Heart left ventricle (tissue), 16 donors: ENCODE measurements at regions not wholly inside any gene's neighbourhood (a gene's known extent, or its start where the extent isn't known, plus 50 kb on each side); places are given as distances from the start of the nearest gene placed in this dataset.

Source experiments
- ATAC-seq, 4 donors: fragments of 200-7000 bp; cut with Tn5 transposase; one replicate each; pipeline ENCODE4 v1.9.1; 2020 to 2022; ENCODE audit warnings: moderate library complexity in 4 of 4, mild to moderate bottlenecking in 3 of 4, moderate number of reproducible peaks in 1 of 4
- DNase-seq, 5 donors: peaks; one replicate each; pipeline ENCODE4 v3.0.0-alpha.2; 2020
- H3K27ac ChIP-seq, 12 donors: fragments of 200-600 bp; sonication (generic) in 4 of 12; one replicate each; pipeline versions ENCODE4 v1.5.0 to v1.8.0; 2016 to 2022; ENCODE audit warnings: mild to moderate bottlenecking in 2 of 12
- H3K27me3 ChIP-seq, 9 donors: fragments of 200-600 bp; sonication (generic) in 2 of 9; one replicate each; pipeline versions ENCODE4 v1.5.1 to v1.8.0; 2016 to 2022; ENCODE audit warnings: mild to moderate bottlenecking in 3 of 9
- H3K36me3 ChIP-seq, 9 donors: fragments of 200-600 bp; sonication (generic) in 2 of 9; one replicate each; pipeline versions ENCODE4 v1.5.0 to v1.8.0; 2018 to 2022; ENCODE audit warnings: mild to moderate bottlenecking in 2 of 9
- H3K4me1 ChIP-seq, 12 donors: fragments of 200-600 bp; sonication (generic) in 4 of 12; one replicate each; pipeline versions ENCODE4 v1.5.0 to v1.8.0; 2016 to 2022; ENCODE audit warnings: mild to moderate bottlenecking in 3 of 12
- H3K4me3 ChIP-seq, 12 donors: fragments of 200-600 bp; sonication (generic) in 4 of 12; one replicate each; pipeline versions ENCODE4 v1.5.0 to v1.8.0; 2017 to 2022; ENCODE audit warnings: mild to moderate bottlenecking in 9 of 12, moderate library complexity in 4 of 12
- H3K9me3 ChIP-seq, 12 donors: fragments of 200-600 bp; sonication (generic) in 4 of 12; one replicate each; pipeline versions ENCODE4 v1.5.0 to v1.8.0; 2016 to 2022; ENCODE audit warnings: mild to moderate bottlenecking in 1 of 12
- POLR2A ChIP-seq, 2 donors: fragments of 450-650 bp; IDR thresholded peaks; one replicate each; pipeline ENCODE4 v1.6.1; 2017; ENCODE audit warnings: antibody characterized with exemption in 2 of 2, mild to moderate bottlenecking in 2 of 2, moderate library complexity in 2 of 2
- WGBS, 4 donors: extraction: QIAGEN DNeasy Blood & Tissue Kit in 2 of 4; methylation state at CpG; one replicate each; pipeline versions ENCODE4 v1.1.5 to v1.1.7; 2013 to 2018; 5-methylcytosine and 5-hydroxymethylcytosine counted together
- intact Hi-C, 10 donors: fragments of 100-400 bp; cut with DNase I; formaldehyde crosslinking; loops; one replicate each; pipeline versions ENCODE4 v1.11.1 to v1.14.2; 2022
- TF ChIP-seq, protein P1 (sequence below), 12 donors: fragments of 200-600 bp; sonication (generic) in 4 of 12; IDR thresholded peaks; one replicate each; pipeline versions ENCODE4 v1.5.0 to v1.8.0; 2018 to 2022; ENCODE audit warnings: antibody characterized with exemption in 12 of 12, mild to moderate bottlenecking in 5 of 12
- donor health status: ischemic (EF 13 %, LVEDD 7.1; RV severe dilation, severe dysfunction).
- donor health status: healthy with polysubstance abuse.
- donor health status: DM: no; HTN: yes; CAD: no.
- donor health status: DM: no; HTN: no; CAD: no.
- donor health status: ischemic (EF 25% LVEDD 6.9; RV normal size, moderate dysfunction).
- donor health status: ischemic (EF 25% LVEDD 5.7; RV mildly dilated, moderate dysfunction).
- donor health status: healthy.
- donor health status: DM: yes; HTN: yes; CAD: no.
- donor health status: ischemic (EF 35%, LVEDD 5.7; RV mildly dilated, moderate dysfunction).
- donor health status: nonischemic (EF 11% LVEDD 7.7; RV severe dilation, severe dysfunction).
- donor health status: DM: yes; HTN: yes; CAD: no.
- donor health status: PGD.
- donor health status: ischemic (EF 29% LVEDD 5.4; RV normal size, mild dysfunction).
- donor health status: nonischemic (EF 23%, LVEDD 6.1; RV moderate dilation, normal function).

DNA sequence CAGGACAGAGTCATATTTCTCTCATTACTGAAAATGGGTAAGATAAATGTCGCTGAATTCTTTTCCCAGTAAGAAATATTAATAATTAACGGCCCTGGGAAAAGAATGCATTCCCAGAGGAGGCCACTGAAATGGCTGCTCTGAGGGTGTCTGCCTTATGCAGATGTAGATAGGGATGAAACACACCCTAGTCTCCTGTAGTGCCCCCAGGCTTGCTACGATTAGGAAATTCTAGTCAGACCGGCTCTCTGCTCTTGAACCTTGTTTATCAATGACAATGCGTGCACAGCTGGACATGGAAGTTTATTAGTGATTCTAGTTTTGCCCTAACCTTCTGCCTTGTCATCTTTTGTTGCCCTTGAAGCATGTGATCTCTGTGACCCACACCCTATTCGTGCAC is 291.1 kb downstream of the ZNF248 start:
- H3K4me3 ChIP-seq: no peak overlapping the region
- ATAC-seq (no peak), DNase-seq (no peak)
- intact Hi-C loops: no loop called here
- WGBS, 4 donors: 60 to 75% (median 71%) methylated on average over 6 of the region's 6 CpGs
- no peak overlapping the region for H3K27ac ChIP-seq
- peaks cover 0 to 8% (median 0%) of the 10 kb centered on the region in 12 donors for H3K9me3 ChIP-seq
- no peak for TF ChIP-seq POLR2A (IDR thresholded peaks at IDR 0.05)
- TF ChIP-seq, protein P1, sequence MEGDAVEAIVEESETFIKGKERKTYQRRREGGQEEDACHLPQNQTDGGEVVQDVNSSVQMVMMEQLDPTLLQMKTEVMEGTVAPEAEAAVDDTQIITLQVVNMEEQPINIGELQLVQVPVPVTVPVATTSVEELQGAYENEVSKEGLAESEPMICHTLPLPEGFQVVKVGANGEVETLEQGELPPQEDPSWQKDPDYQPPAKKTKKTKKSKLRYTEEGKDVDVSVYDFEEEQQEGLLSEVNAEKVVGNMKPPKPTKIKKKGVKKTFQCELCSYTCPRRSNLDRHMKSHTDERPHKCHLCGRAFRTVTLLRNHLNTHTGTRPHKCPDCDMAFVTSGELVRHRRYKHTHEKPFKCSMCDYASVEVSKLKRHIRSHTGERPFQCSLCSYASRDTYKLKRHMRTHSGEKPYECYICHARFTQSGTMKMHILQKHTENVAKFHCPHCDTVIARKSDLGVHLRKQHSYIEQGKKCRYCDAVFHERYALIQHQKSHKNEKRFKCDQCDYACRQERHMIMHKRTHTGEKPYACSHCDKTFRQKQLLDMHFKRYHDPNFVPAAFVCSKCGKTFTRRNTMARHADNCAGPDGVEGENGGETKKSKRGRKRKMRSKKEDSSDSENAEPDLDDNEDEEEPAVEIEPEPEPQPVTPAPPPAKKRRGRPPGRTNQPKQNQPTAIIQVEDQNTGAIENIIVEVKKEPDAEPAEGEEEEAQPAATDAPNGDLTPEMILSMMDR (IDR thresholded peaks at IDR 0.05): no peak
- H3K27me3 ChIP-seq: no peaks in the 10 kb centered on the region
- no peaks in the 10 kb centered on the region for H3K36me3 ChIP-seq
- H3K4me1 ChIP-seq: peaks cover 0 to 13% (median 0%) of the 10 kb centered on the region in 12 donors

DNA sequence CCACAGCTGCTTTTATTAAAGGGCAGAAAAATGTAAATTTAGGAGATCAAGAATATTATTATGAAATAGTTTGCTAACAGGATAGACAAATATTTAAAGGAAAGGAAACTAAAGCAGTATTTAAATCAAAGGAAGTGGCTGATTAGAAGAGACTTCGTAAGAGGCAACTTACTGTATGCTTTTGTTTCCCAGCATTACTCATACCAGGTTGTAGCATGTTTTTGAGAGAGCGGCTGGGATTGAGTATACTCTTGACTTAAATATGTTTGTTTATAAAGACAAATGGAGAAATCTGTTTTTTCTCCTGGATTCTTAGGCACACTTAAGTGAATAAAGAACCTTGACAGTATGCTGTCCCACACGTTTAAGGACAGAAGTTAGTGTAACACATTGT is 293.7 kb downstream of the ZNF248 start:
- no peak overlapping the region for H3K27ac ChIP-seq
- TF ChIP-seq POLR2A (IDR thresholded peaks at IDR 0.05): no peak
- TF ChIP-seq, protein P1 (IDR thresholded peaks at IDR 0.05): no peak
- no peak for ATAC-seq
- no peak overlapping the region for H3K4me3 ChIP-seq
- 43 to 69% (median 54%) methylated on average over 3 of the region's 3 CpGs for WGBS, 4 donors
- intact Hi-C loops: no loop called here
- no peaks in the 10 kb centered on the region for H3K36me3 ChIP-seq
- H3K9me3 ChIP-seq: no peaks in the 10 kb centered on the region
- no peaks in the 10 kb centered on the region for H3K27me3 ChIP-seq
- H3K4me1 ChIP-seq: peaks cover 0 to 13% (median 0%) of the 10 kb centered on the region in 12 donors
- no peak for DNase-seq

DNA sequence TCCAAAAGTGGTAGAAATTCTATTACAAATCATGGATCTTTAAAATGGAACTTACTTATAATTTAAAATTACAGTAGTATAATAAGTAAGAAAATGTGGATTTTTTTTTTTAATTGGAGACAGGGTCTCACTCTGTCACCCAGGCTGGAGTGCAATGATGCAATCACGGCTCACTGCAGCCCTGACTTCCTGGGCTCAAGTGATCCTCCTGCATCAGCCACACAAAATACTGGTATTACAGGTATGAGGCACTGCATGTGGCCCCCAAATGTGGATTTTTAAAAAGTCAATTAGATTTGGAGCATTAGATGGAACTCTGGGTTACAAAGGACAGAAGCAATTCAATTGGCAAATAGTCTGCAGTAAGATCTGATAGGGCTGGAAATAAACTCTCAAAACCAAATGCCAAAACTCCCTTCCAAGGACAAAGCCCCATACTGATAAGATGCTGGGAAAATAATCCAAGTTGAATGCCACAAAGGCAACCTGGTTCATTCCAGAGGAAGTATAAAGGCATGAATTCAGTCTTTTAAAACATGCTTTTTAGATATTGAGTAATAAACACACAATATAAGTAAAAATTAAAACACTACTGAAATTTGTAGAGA is 294.2 kb downstream of the ZNF248 start:
- DNase-seq (no peak), ATAC-seq (peak in 1 of 4 donors; percentile 22)
- 50 to 72% (median 59%) methylated on average over 1 of the region's 1 CpG for WGBS, 4 donors
- H3K36me3 ChIP-seq: no peaks in the 10 kb centered on the region
- intact Hi-C loops: no loop called here
- peaks cover 0 to 4% (median 0%) of the 10 kb centered on the region in 12 donors for H3K9me3 ChIP-seq
- no peak overlapping the region for H3K4me3 ChIP-seq
- no peaks in the 10 kb centered on the region for H3K27me3 ChIP-seq
- H3K27ac ChIP-seq: no peak overlapping the region
- TF ChIP-seq POLR2A (IDR thresholded peaks at IDR 0.05): no peak
- TF ChIP-seq, protein P1 (IDR thresholded peaks at IDR 0.05): no peak
- peaks cover 0 to 13% (median 0%) of the 10 kb centered on the region in 12 donors for H3K4me1 ChIP-seq

DNA sequence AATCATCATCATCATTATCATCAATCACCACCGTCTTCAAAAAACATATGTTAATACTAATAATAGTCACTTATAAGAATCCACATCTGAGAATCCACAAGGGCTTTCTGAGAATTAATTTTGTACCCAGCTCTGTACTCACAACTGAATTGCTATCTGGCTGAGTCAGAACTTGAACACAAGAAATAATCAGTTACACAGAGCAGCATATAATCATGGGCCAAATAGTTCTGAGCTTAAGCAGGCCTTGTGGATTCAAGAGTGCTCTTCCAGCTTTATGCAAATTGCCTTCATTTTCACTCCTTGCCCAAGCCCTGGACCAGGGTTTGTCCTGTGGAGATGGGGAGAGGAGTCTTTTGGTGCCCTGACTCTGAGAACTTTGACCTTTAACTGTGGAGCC is 304.5 kb downstream of the ZNF248 start:
- no peaks in the 10 kb centered on the region for H3K9me3 ChIP-seq
- 49 to 87% (median 61%) methylated on average over 1 of the region's 1 CpG for WGBS, 4 donors
- H3K27ac ChIP-seq: peak overlapping the region in 1 of 12 donors; percentile 23
- intact Hi-C loops: no loop called here
- ATAC-seq: peak in 3 of 4 donors; percentile 52 to 77 (median 77)
- TF ChIP-seq, protein P1 (IDR thresholded peaks at IDR 0.05): no peak
- TF ChIP-seq POLR2A (IDR thresholded peaks at IDR 0.05): no peak
- peaks cover 0 to 8% (median 0%) of the 10 kb centered on the region in 12 donors for H3K4me1 ChIP-seq
- no peak for DNase-seq
- H3K27me3 ChIP-seq: no peaks in the 10 kb centered on the region
- no peaks in the 10 kb centered on the region for H3K36me3 ChIP-seq
- H3K4me3 ChIP-seq: no peak overlapping the region
